GM18873 (cell line): ENCODE measurements at regions not wholly inside any gene's neighbourhood (a gene's known extent, or its start where the extent isn't known, plus 50 kb on each side); places are given as distances from the start of the nearest gene placed in this dataset.

Source experiments
- ATAC-seq: cut with Tn5 transposase; IDR thresholded peaks from one replicate; pipeline ENCODE4 v1.9.1; 2021; ENCODE audit warnings: mild to moderate bottlenecking, moderate library complexity, moderate number of reproducible peaks; ENCODE audit not compliant: unreplicated experiment, low FRiP score

DNA sequence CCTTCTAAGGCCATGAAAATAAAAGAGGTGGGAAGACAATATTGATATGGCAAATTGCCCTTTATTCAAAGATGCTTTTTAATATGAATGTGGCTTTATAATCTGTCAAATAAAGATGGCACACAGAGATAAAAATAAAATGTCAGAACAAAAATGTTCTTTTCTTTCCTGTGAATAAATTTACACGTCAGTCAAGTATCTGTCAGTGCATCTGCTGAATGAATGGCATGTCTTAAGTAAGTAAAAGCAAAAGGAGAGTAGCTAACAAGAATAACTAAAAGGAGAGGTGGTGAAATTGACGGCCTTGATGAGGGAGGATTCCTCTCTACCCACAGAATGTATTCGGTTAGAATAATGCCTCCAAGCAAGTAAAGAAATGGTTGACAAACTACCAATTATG lies 1021.7 kb upstream of the GBE1 start:
- no peak for ATAC-seq

DNA sequence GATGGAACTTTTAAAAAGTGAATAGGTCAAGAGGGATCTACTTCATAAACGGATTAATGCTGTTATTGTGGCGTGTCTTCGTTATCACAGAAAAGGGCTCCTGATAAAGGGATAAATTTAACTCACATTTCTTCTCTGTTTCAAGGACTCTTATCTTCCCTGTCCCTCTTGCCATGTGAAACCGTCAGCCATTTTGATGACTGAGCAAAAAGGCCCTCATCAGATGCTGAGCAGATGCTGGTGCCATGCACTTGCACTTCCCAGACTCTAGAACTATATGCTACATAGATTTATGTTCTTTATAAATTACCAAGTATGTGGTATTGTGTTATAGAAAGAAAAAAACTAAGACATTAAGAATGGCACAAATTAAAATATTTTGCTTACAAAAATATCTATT lies 1011.8 kb upstream of the GBE1 start:
- ATAC-seq = no peak

DNA sequence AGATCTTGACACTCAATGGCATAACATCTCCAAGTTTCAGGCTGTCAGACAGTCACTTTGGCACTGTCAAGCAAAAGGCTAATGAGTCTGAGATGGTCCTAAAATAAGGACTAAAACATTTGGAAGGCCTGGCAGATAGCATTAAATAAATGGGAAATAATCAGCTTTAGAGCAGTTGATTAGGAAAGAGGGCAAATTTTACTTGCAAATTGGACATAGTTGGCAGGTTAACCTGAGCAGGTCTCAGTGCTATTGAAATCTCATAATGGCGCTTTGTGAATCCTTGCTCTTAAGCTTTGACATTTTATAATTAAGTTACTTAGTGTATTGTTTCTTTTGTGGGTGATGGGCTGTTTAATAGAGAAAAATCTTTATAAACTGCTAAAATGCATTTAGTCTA lies 1003.1 kb upstream of the GBE1 start:
- no peak for ATAC-seq

DNA sequence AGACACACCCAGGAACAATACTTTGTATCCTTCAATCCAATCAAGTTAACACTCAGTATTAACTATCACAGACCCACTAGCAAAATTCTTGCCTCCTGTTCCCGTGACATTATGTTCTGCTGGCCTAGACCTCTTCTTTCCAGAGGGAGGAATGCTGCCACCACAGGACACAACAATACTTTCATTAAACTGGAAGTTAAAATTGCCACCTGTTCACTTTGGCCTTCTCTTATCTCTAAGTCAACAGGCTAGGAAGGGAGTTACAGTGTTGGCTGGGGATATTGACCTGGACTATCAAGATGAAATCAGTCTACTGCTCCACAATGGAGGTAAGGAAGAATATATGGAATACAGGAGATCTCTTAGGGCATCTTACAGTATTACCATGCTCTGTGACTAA lies 1000.4 kb upstream of the GBE1 start:
- no peak for ATAC-seq

DNA sequence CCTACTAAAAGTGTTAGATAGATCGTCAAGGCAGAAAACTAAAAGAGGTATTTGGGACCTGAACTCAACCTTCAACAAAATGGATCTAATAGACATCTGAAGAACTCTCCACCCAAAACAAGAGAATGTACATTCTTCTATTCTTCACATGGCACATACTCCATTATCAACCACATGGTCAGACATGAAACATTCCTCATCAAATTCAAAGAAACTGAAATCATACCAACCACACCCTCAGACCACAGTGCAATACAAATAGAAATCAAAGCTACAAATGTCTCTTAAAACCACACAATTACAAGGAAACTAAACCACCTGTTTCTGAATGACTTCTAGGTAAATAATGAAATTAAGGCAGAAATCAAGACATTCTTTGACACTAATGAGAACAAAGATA lies 984.1 kb upstream of the GBE1 start:
- no peak for ATAC-seq

DNA sequence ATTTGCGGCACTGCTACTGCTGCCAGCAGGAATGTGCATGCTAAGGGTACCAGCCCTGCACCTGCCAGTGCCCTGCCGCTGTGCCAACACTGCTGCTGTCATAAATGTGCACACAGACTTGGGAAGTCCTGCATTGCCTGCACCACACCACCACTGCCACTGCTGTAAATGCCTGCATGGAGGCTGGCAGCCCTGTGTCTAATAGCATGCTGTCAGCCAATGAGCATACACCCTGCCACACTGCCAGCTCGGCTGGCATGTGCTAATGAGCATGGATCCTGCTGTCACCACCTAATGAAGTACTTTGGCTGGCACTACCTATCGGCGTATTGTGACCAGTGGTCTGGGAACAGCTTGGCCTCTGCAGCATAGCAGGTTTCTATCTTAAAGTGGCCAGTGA lies 981.8 kb upstream of the GBE1 start:
- ATAC-seq = no peak

- no peak for ATAC-seq
These were observed 979.9 kb upstream of the GBE1 start for GRCh38 chr3:82741346-82741745.

DNA sequence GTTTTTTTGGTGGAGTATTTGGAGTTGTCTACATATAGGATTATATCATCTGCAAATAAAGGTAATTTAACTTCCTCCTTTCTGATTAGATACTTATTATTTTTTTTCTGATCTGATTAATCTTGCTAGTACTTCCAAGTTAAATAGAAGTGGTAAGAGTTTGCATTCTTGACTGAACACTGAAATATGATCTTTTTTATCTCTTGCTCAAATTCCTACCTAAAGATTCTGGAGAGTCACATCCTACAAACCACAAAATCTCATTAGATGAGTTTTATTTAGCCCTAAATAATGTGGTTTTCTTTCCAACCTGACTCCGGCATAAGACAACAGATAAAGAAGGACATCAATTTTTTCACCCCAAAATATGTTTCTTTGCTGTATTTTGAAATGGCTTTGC lies 977.9 kb upstream of the GBE1 start:
- no peak for ATAC-seq

GRCh38 chr3:82736696-82737277 lies 975.3 kb upstream of the GBE1 start:
- ATAC-seq = no peak

DNA sequence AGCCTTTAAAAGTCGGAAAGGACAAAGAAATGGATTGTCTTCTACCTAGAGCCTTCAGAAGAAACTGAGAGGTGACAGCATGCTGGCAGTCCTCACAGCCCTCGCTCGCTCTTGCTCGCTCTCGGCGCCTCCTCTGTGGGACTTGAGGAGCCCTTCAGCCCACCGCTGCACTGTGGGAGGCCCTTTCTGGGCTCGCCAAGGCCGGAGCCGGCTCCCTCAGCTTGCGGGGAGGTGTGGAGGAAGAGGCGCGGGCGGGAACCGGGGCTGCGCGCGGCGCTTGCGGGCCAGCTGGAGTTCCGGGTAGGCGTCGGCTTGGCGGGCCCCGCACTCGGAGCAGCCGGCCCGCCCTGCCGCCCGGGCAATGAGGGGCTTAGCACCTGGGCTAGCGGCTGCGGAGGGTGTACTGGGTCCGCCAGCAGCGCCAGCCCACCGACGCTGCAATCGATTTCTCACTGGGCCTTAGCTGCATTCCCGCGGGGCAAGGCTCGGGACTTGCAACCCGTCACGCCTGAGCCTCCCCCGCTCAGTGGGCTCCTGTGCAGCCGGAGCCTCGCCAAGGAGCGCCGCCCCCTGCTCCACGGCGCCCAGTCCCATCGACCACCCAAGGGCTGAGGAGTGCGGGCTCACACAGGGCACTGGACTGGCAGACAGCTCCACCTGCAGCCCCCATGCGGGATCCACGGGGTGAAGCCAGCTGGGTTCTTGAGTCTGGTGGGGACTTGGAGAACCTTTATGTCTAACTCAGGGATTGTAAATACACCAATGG lies 953.8 kb upstream of the GBE1 start:
- ATAC-seq = no peak

- no peak for ATAC-seq
These were observed 945.6 kb upstream of the GBE1 start for GRCh38 chr3:82707035-82707434.

GRCh38 chr3:82685761-82686160 lies 924.3 kb upstream of the GBE1 start:
- no peak for ATAC-seq

- ATAC-seq = no peak
These were observed 915.0 kb upstream of the GBE1 start for GRCh38 chr3:82676356-82677026.

DNA sequence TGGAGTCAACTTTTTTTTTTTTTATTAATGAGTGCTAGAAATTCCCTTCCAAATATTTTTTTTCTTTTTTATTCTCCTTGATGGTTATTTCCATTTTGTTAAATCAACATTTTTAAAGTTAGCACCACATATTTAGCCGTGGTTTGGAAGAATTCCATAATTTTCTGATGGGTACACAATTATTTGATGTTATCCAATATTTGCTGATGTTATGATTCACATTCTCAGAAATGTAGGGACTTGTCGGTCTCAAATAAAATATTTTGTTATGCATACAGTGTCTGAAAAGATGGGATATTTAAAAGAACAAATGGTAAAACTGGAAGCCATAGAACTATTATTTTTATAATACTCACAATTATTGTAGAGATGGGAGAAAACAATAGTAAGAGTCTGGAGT lies 911.5 kb upstream of the GBE1 start:
- ATAC-seq = no peak

DNA sequence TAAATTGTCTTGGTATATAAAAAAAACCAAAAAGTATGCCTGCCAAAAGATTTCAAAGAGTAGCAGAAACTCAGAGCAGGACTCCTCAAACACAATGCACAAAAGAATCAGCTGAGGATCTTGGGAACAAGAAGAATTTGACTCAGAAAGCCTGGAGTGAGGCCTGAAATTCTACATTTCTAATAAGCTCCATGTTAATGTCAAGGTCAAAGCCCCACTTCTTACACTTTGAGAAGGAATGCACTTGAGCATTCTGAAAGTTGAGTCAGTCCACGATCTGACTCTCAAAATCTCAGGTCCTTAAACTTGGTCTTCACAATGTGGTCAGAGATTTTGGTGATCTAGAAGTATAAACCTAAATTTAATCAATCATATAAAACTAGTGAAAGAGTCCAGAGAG lies 910.0 kb upstream of the GBE1 start:
- ATAC-seq = no peak

DNA sequence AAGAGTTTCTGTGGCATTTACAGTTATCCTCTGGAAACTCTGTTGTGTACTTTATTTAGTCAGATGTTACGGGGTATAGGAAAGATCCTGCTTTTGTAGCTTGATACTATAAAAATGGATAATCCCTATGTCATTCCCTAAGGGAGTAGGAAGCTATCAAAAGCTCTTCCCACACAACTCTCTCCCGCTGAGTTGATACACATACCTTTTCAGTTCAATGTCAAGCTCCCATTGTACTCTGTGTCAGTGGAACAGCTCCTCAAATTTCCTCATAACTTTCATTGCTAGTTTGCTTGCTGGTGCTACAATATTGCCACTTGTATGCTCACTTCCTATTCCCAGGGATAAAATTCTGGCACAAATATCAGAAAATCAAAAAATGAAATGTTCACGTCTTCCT lies 893.3 kb upstream of the GBE1 start:
- no peak for ATAC-seq

- ATAC-seq = no peak
These were observed 882.5 kb upstream of the GBE1 start for GRCh38 chr3:82643948-82644347.

GRCh38 chr3:82641701-82642100 lies 880.3 kb upstream of the GBE1 start:
- ATAC-seq = no peak

GRCh38 chr3:82640254-82640653 lies 878.8 kb upstream of the GBE1 start:
- no peak for ATAC-seq

- no peak for ATAC-seq
These were observed 876.1 kb upstream of the GBE1 start for GRCh38 chr3:82637574-82637973.

DNA sequence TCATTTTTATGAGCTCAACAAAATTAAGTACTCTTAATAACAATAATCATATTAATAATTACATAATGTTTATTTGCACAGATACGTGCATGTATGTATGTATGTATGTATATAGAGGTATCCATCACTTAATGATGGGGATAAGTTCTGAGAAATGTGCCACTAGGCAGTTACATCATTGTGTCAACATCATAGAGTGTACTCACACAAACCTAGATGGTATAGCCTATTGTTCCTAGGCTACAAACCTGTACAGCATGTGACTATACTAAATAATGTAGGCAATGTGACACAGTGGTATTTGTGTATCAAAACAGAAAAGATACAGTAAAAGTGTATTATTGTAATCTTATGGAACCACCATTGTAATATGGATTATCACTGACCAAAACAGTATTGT lies 874.7 kb upstream of the GBE1 start:
- ATAC-seq = no peak

DNA sequence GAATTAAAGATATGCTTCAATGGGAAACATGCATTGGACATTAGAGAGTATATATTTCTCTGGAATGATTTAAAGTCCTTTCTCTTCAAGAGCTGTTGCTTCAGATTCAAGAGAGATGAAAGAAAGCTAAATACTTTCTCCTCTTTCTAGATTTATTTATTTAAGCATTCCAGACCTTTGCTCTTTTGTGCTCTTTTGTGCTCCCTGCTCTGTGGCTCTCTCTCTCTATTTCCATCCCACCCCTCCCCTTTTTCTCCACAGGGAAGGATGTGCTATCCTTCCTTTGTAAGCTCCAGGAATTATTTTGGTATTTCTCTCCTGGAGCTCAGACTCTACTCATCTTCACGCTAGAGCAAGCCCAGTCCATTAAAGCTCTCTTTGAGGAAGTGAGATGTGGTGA lies 871.9 kb upstream of the GBE1 start:
- ATAC-seq = no peak
